Bronchial epithelial cell (primary cell): ENCODE measurements at regions not wholly inside any gene's neighbourhood (a gene's known extent, or its start where the extent isn't known, plus 50 kb on each side); places are given as distances from the start of the nearest gene placed in this dataset.

Experiments
- DNase-seq: peaks from one replicate; pipeline ENCODE4 v3.0.0-alpha.2; 2010; ENCODE audit warnings: low read depth
- FAIRE-seq: peaks from 2 replicates; lab custom pipeline; 2011; peaks lifted over from hg19 to GRCh38; lab: Jason Lieb, UNC
- H3K27me3 ChIP-seq: 2 replicates; pipeline ENCODE4 v1.5.1; 2011; ENCODE audit warnings: low read length; ENCODE audit not compliant: control insufficient read depth, insufficient read depth
- H3K36me3 ChIP-seq: 2 replicates; pipeline ENCODE4 v1.5.1; 2011; ENCODE audit warnings: low read length; ENCODE audit not compliant: control insufficient read depth, insufficient read depth
- H3K4me3 ChIP-seq: 2 replicates; pipeline ENCODE4 v1.5.1; 2011; ENCODE audit warnings: mild to moderate bottlenecking, low read depth, low read length, control low read depth
- CTCF ChIP-seq: IDR thresholded peaks from 2 replicates; pipeline ENCODE4 v1.5.1; 2011; ENCODE audit warnings: mild to moderate bottlenecking, moderate library complexity, low read length, control low read depth, inconsistent platforms; ENCODE audit not compliant: insufficient read depth, severe bottlenecking

GRCh38 chr20:40207655-40208054 is 481.4 kb downstream of the MAFB start:
- no peak for TF ChIP-seq CTCF
- FAIRE-seq: no peak
- DNase-seq: no peak
- Histone ChIP-seq H3K36me3 (no peaks in the 10 kb centered on the region), H3K27me3 (no peaks in the 10 kb centered on the region), H3K4me3 (no peak overlapping the region)

- no peak for DNase-seq
- H3K4me3 ChIP-seq: no peak overlapping the region
- H3K27me3 ChIP-seq: no peaks in the 10 kb centered on the region
- no peak for TF ChIP-seq CTCF
- no peak for FAIRE-seq
- H3K36me3 ChIP-seq: no peaks in the 10 kb centered on the region
Observed at GRCh38 chr20:40205971-40206370, 483.1 kb downstream of the MAFB start.

GRCh38 chr20:40203032-40203431 is 486.0 kb downstream of the MAFB start:
- Histone ChIP-seq H3K4me3 (no peak overlapping the region), H3K36me3 (no peaks in the 10 kb centered on the region), H3K27me3 (no peaks in the 10 kb centered on the region)
- FAIRE-seq: no peak
- DNase-seq: no peak
- no peak for TF ChIP-seq CTCF

- DNase-seq (no peak), FAIRE-seq (no peak)
- no peak for TF ChIP-seq CTCF
- Histone ChIP-seq H3K36me3 (no peaks in the 10 kb centered on the region), H3K27me3 (no peaks in the 10 kb centered on the region), H3K4me3 (no peak overlapping the region)
Observed at GRCh38 chr20:40197691-40198090, 491.3 kb downstream of the MAFB start.

- DNase-seq (no peak), FAIRE-seq (no peak)
- Histone ChIP-seq H3K27me3 (no peaks in the 10 kb centered on the region), H3K4me3 (no peak overlapping the region), H3K36me3 (no peaks in the 10 kb centered on the region)
- TF ChIP-seq CTCF: no peak
Observed at GRCh38 chr20:40196846-40197436, 492.1 kb downstream of the MAFB start.

GRCh38 chr20:40195742-40196141 is 493.3 kb downstream of the MAFB start:
- DNase-seq (no peak), FAIRE-seq (no peak)
- Histone ChIP-seq H3K27me3 (no peaks in the 10 kb centered on the region), H3K4me3 (no peak overlapping the region), H3K36me3 (no peaks in the 10 kb centered on the region)
- TF ChIP-seq CTCF: no peak
